H1 (cell line): ENCODE measurements at regions not wholly inside any gene's neighbourhood (a gene's known extent, or its start where the extent isn't known, plus 50 kb on each side); places are given as distances from the start of the nearest gene placed in this dataset.

Experiments used
- CBX5 ChIP-seq: fragments of 300-800, 300-1000 bp; sonication (generic); IDR thresholded peaks from 2 replicates; pipeline ENCODE4 v1.7.1; 2016; ENCODE audit warnings: antibody characterized with exemption, low read length, low read depth
- GABPA ChIP-seq: IDR thresholded peaks from 2 replicates; pipeline ENCODE4 v1.6.1; 2011; ENCODE audit warnings: mild to moderate bottlenecking, low read length, moderate library complexity, borderline replicate concordance; ENCODE audit not compliant: insufficient read depth
- SIX5 ChIP-seq: IDR thresholded peaks from 2 replicates; pipeline ENCODE4 v1.6.1; 2011; ENCODE audit warnings: mild to moderate bottlenecking, low read depth, low read length
- TBP ChIP-seq: IDR thresholded peaks from 2 replicates; pipeline ENCODE4 v1.6.1; 2011; ENCODE audit warnings: low read depth, low read length, improper control_type of control experiment
- ZNF274 ChIP-seq: IDR thresholded peaks from 2 replicates; pipeline ENCODE4 v1.7.0; 2012; ENCODE audit warnings: low read length, borderline replicate concordance; ENCODE audit errors: extremely low read depth

DNA sequence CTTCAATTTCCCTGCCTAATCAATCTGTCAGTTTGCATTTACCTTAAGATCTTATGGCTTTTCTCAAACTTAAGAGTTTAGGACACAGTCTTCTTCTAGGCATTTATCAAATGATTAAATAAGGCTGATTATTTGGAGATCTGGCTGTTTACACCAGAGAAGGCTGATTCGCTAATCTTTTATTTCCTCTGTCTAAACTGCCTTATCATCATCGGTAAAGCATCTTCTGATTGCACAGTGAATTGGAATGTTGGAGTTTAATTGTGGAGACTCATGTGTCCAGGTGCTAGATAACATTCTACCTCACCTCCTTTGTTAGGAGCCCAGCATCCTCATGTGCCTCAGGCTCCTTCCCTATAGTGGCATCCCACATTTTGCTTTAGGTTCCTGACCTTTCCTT lies 100.3 kb upstream of the DDIT4L start (continued):
- TF ChIP-seq GABPA (no peak), SIX5 (no peak), TBP (no peak), ZNF274 (no peak), CBX5 (no peak)
